GM12878 (cell line): ENCODE measurements at regions not wholly inside any gene's neighbourhood (a gene's known extent, or its start where the extent isn't known, plus 50 kb on each side); places are given as distances from the start of the nearest gene placed in this dataset.

ENCODE experiments used
- CTCF ChIP-seq, 3 experiments: IDR thresholded peaks in 2 of 3; conservative IDR thresholded peaks in 1 of 3; 2 replicates each; pipeline ENCODE4 v1.5.1; 2011; ENCODE audit warnings: low read depth in 3 of 3, low read length in 3 of 3, mild to moderate bottlenecking in 3 of 3, control low read depth in 2 of 3, moderate library complexity in 2 of 3, inconsistent platforms in 1 of 3, mixed read lengths in 1 of 3; ENCODE audit not compliant: control insufficient read depth in 2 of 3, insufficient read depth in 1 of 3; ENCODE audit errors: extremely low read depth in 1 of 3
- CUX1 ChIP-seq: IDR thresholded peaks from 2 replicates; pipeline ENCODE4 v1.6.1; 2012; ENCODE audit warnings: improper control_type of control experiment, low read depth, low read length; ENCODE audit not compliant: insufficient replicate concordance
- JUNB ChIP-seq: IDR thresholded peaks from 2 replicates; pipeline ENCODE4 v1.6.1; 2016; ENCODE audit warnings: antibody characterized with exemption, mild to moderate bottlenecking
- LARP7 ChIP-seq: fragments of 450-650 bp; IDR thresholded peaks from 2 replicates; pipeline ENCODE4 v1.6.1; 2017; ENCODE audit warnings: mild to moderate bottlenecking
- NFYB ChIP-seq: IDR thresholded peaks from 2 replicates; pipeline ENCODE4 v1.6.1; 2011; ENCODE audit warnings: low read depth, mild to moderate bottlenecking, low read length, improper control_type of control experiment, moderate library complexity; ENCODE audit not compliant: insufficient read depth
- PAX5 ChIP-seq: IDR thresholded peaks from 2 replicates; pipeline ENCODE4 v1.6.1; 2011; ENCODE audit warnings: low read depth, low read length, borderline replicate concordance
- POLR2A ChIP-seq: IDR thresholded peaks from 2 replicates; pipeline ENCODE4 v1.6.1; 2011; ENCODE audit warnings: low read depth, mild to moderate bottlenecking, low read length
- POLR2AphosphoS5 ChIP-seq: IDR thresholded peaks from 2 replicates; pipeline ENCODE4 v1.6.1; 2011; ENCODE audit warnings: mild to moderate bottlenecking, low read length, inconsistent platforms
- RAD21 ChIP-seq: IDR thresholded peaks from 2 replicates; pipeline ENCODE4 v1.6.1; 2011; ENCODE audit warnings: mild to moderate bottlenecking, low read depth, low read length, moderate library complexity; ENCODE audit not compliant: insufficient read depth
- RCOR1 ChIP-seq: conservative IDR thresholded peaks from 2 replicates; pipeline ENCODE4 v1.6.1; 2012; ENCODE audit warnings: low read depth, low read length, improper control_type of control experiment
- SMARCA5 ChIP-seq: fragments of 450-650 bp; IDR thresholded peaks from 2 replicates; pipeline ENCODE4 v1.6.1; 2017; ENCODE audit warnings: mild to moderate bottlenecking
- SP1 ChIP-seq: IDR thresholded peaks from one replicate; pipeline ENCODE4 v1.6.1; 2011; ENCODE audit warnings: low read depth, low read length
- ZBED1 ChIP-seq: IDR thresholded peaks from 2 replicates; pipeline ENCODE4 v1.6.1; 2016; ENCODE audit warnings: borderline replicate concordance
- TF ChIP-seq, protein P1 (sequence below): IDR thresholded peaks from 2 replicates; pipeline ENCODE4 v1.6.1; 2012; ENCODE audit warnings: low read depth, low read length, improper control_type of control experiment

DNA sequence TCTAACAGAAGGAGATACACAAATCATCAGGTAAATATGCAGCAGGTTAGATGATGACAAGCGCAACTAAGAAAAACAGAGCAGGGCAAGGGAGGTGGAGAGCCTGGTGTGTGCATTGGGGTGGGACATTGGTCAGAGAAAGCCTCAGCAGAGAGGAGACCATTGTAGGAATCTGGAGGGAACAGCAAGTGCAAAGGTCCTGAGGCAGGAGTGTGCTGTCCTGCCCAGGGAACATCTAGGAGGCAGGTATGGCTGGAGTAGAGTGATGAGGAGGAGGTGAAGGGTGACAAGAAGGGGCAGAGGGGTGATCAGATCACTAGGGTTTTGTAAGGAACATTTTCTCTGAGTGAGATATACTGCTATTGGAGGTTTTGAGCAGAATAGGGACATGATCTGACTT lies 90.1 kb downstream of the NCR2 start:
- TF ChIP-seq PAX5 (no peak), CTCF (IDR thresholded peaks at IDR 0.05 in 2 of 3, conservative IDR thresholded peaks at IDR 0.05 in 1 of 3; ENCODE audit: control insufficient read depth in 2 of 3, extremely low read depth in 1 of 3, insufficient read depth in 1 of 3, low read depth in 3 of 3, low read length in 3 of 3) (no peak), RAD21 (no peak), ZBED1 (no peak), RCOR1 (no peak), POLR2A (no peak), SP1 (no peak), JUNB (no peak), NFYB (no peak), LARP7 (no peak), POLR2AphosphoS5 (no peak), SMARCA5 (no peak), CUX1 (no peak)
- TF ChIP-seq, protein P1, sequence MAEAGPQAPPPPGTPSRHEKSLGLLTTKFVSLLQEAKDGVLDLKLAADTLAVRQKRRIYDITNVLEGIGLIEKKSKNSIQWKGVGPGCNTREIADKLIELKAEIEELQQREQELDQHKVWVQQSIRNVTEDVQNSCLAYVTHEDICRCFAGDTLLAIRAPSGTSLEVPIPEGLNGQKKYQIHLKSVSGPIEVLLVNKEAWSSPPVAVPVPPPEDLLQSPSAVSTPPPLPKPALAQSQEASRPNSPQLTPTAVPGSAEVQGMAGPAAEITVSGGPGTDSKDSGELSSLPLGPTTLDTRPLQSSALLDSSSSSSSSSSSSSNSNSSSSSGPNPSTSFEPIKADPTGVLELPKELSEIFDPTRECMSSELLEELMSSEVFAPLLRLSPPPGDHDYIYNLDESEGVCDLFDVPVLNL, result no peak
